Kidney glomerular epithelial cell (primary cell): ENCODE measurements at regions not wholly inside any gene's neighbourhood (a gene's known extent, or its start where the extent isn't known, plus 50 kb on each side); places are given as distances from the start of the nearest gene placed in this dataset.
A peak's percentile ranks its signal among the peaks of the same experiment; 100 is the strongest.

Experiments
- DNase-seq: peaks from one replicate; lab custom pipeline; 2025; lab: John Stamatoyannopoulos, UW

- DNase-seq: no peak
Measured at GRCh38 chr12:75974323-75975187, 57.0 kb downstream of the PHLDA1 start.

DNA sequence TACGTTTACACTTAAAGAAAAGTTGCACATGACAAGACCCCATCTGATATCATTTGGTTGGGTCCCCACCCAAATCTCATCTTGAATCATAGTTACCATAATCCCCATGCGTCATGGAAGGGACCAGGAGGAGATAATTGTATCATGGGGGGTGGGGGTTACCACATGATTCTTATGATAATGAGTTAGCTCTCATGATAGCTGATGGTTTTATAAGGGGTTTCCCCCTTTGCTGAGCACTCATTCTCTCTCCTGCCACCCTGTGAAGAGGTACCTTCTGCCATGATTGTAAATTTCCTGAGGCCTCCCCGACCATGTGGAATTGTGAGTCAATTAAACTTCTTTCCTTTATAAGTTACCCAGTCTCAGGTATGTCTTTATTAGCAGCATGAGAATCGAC lies 60.3 kb downstream of the PHLDA1 start:
- no peak for DNase-seq

- no peak for DNase-seq
Measured at GRCh38 chr12:75970310-75970709, 61.3 kb downstream of the PHLDA1 start.

DNA sequence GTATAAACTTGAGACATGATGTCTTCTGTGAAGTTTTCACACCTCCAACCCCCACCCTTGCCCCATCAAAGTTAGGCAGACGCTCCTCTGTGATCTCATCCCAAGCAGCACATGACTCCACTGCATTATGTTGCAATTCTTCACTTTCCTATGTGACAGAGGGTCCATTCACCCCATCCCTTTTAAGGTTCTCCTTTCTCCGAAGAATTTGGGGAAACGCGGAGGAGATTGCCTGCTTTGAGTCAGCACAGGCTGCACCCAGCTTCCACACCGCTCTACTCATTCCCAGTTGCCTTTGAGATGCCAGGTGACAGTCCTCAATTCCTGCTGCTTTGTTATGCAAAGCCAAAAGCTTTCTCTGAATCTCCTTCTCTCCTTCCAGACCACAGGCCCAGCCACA lies 61.8 kb downstream of the PHLDA1 start:
- DNase-seq: no peak

DNA sequence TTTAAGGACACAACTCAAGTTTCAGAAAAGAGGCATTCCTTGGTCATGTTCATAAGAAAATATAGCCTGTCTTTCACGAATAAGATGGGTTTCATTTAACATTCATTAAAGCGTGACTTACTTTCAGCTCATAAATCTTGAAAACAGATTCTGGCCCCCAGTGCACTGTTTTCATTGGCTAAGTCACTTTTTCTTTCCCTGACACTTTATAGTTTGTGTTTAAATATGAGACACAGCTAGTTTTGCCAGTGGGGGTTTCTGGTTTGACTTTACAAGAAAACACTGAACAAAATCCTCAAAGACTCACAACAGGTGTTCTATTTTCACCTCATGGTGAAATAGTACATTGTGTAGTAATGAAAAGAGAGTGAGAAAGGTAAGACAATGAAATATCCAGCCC lies 65.9 kb downstream of the PHLDA1 start:
- peak; percentile 8 for DNase-seq

- no peak for DNase-seq
Measured at GRCh38 chr12:75964150-75964549, 67.4 kb downstream of the PHLDA1 start.

DNA sequence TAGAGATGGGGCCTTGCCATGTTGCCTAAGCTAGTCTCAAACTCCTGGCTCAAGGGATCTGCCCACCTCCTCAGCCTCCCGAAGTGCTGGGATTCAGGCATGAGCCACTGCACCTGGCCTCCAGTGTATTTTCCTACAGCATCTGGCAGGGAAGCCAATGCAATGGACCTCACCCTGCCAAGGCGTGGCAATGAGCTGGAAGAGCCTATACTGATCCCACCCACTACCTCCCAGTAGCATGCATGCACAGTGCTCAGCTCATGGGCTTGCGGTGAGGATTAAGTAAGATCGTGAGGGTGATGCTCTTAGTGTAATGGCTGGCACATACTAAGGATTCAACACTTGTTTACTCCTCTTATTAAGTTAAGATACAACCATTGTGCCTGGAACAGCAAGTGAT lies 69.7 kb downstream of the PHLDA1 start:
- DNase-seq: no peak

- DNase-seq: no peak
Measured at GRCh38 chr12:75960954-75961661, 70.5 kb downstream of the PHLDA1 start.

- no peak for DNase-seq
Measured at GRCh38 chr12:75960086-75960910, 71.3 kb downstream of the PHLDA1 start.

DNA sequence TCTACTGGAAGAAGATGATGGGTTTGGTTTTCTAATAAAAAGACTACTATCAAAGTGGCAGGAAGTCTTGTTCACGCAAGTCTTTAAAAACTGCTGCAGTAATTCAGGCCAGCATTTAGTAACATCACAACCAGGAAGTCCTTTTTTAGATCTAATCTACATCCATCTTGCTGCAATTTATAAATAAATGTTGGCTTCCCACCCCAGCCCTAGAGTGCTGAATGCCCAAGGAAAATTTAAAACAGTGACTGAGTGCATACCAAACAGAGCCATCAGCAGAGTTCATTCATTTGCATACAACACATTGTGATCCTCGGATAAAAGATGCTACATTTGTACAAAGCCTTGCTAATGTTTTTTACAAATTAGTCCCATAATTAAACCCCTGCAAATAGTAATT lies 72.1 kb downstream of the PHLDA1 start:
- no peak for DNase-seq

DNA sequence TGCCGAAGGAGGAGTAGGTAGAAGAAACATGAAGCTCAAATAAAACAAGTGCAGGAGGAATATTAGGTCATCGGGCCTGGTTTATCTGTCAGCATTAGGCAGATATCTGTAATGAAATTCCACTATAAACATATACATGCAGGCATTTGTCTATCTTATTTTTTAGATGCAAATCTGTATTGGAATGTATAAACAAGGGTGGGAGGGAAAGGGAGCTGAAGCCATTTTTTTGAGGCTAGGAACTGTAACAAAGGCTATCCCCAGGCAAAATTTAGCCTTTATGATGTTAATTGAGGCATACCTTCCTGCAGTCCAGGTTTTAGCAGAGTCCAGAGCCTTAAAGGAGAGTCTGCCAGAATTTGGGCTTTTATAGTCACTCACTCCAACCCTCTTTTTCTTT lies 72.5 kb downstream of the PHLDA1 start:
- DNase-seq: no peak

GRCh38 chr12:75955251-75955650 lies 76.3 kb downstream of the PHLDA1 start:
- DNase-seq: no peak

GRCh38 chr12:75954749-75955148 lies 76.8 kb downstream of the PHLDA1 start:
- no peak for DNase-seq

DNA sequence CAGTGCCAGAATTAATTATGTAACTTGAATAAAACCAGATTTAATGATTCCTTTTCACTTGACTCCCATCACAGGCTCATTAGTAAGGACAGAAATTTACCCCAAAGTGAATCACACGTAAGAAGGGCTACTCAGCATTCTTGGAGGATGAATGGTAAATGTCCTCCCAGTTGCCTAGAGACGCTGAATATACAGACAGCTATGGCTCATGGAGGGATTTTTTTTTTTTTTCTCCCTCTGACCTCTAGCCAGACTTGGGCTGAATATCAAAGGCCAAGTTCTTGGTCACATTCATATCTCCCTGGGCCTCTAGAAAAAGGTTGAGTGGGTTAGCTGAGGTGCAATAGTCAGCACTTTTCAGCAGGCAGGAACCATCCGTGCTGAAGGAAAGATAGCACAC lies 77.5 kb downstream of the PHLDA1 start:
- DNase-seq: peak; percentile 98

DNA sequence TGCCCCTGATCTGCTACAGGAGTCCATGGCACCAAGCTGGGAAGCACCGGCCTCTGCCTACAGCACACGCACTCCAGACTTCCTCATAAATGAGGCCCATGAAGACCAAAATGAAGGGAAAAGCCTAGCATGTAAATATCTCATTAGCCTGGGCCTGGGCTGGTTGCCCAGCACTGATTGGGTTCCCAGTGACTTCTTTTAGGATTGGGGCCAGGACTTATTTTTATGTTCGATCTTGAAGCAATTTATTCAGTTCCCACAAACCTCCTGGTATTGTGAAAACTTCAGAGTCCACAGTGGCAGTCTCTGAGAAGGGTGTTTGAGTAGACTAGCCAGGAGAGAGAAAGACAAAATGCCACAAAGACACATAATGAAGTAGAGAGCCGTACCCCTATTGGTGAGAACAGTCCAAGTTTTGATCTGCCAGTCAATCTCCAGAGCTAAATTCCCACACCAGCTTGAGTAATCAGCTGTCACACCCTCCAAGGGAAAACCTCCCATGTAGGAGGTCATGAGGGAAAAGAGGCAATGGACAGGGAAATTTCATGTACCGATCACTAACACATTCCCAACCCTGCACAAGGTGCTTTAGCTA lies 78.2 kb downstream of the PHLDA1 start:
- DNase-seq: peak; percentile 55

DNA sequence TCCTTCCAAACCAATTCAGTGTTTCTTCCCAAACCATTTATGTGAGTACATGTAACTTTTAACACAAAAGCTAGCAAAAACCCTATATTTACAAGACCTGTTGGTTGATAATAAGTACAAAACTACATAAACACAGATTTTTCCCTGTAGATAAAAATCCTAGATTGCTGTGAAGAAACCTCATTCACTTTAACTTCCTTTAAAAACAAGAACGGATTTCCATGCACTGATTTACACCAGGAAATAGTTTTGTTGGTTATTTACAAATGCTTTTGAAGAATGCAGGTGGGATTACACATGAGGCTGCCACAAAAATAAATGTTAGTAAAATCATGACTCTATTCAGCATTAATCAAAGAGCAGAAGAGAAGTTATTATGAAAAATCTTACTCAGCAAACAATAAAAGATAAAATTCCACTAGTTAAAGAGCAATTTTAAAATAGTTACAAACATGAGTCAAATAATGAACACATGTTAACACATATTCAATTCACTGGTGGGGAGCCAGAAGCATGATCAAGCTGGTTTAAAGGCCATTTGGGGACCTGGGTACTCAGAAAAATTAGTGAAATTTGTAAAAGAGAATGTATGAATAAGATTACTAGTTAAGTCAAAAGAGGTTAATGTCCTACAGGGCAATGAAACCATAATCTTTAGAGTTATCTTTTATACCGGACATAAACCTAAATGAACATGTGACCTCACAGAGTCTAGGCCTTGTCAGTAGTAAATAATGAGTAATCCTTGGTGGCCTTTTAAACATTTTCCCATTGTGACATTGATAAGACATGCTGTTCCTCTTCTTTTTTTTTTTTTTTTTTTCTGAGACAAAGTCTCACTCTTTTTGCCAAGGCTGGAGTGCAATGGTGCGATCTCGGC lies 79.9 kb downstream of the PHLDA1 start:
- DNase-seq: no peak

- DNase-seq: no peak
Measured at GRCh38 chr12:75947156-75947723, 84.3 kb downstream of the PHLDA1 start.

- no peak for DNase-seq
Measured at GRCh38 chr12:75945581-75945980, 86.0 kb downstream of the PHLDA1 start.

DNA sequence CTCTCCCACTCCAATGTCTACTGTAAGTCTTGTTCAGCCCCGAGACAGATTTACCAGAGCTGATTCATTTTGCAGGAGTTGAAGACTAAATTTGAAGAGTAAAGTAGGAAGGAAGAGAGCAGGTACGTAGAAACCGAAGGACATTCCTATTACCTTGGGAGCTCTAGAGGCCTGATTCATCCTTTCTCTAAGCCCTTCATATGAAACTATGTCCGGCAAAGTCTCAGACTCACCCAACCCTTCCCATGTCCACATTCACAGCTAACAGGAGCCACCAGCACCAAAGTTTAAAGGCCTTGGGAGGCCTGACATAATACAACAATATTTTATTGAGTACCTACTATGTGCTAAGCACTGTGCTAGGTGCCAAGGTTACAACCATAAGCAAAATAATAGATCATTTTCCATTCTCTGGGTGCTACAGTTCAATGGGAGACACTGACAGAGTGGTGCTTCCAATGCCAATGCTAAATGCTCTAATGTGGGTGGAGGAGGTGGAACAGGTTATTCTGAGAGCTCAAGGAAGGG lies 86.6 kb downstream of the PHLDA1 start:
- no peak for DNase-seq

GRCh38 chr12:75944097-75944904 lies 87.3 kb downstream of the PHLDA1 start:
- DNase-seq: peak; percentile 84
